ENCODE measurements at regions not wholly inside any gene's neighbourhood (a gene's known extent, or its start where the extent isn't known, plus 50 kb on each side); places are given as distances from the start of the nearest gene placed in this dataset.

DNA sequence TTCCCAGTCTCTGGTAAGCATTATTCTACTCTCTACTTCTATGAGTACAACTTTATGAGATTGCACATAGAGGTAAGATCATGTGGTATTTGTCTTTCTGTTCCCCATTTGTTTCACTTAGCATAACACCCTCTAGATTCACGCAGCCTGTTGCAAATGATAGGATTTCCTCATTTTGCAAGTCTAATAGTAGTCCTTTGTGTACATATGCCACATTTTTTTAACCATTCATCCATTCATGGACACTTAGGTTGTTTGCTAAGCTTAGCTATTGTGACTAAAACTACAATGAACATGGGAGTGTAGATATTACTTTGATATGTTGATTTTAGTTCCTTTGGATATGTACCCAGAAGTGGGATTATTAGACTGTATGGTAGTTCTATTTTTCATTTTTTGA lies 717.9 kb upstream of the ALCAM start:
- Histone ChIP-seq H3K36me3 (replicated peaks; ENCODE audit: insufficient read depth, low read depth) (no peaks in the 10 kb centered on the region), H3K79me2 (no peaks in the 10 kb centered on the region), H3K4me3 (no peak overlapping the region), H3K9me2 (replicated peaks; ENCODE audit: insufficient read depth) (no peaks in the 10 kb centered on the region), H3K27ac (no peak overlapping the region), H3K9me3 (ENCODE audit: low read depth) (no peaks in the 10 kb centered on the region), H2AFZ (no peak overlapping the region), H3K4me1 (ENCODE audit: insufficient read depth) (no peaks in the 10 kb centered on the region), H3K27me3 (no peaks in the 10 kb centered on the region), H3K4me2 (no peak overlapping the region), H4K20me1 (ENCODE audit: insufficient read depth, poor library complexity, severe bottlenecking) (no peaks in the 10 kb centered on the region)
- no peak for DNase-seq (ENCODE audit: low spot score)
- WGBS (ENCODE audit: low lambda C conversion rate, missing lambda C conversion rate) = 72% methylated on average over 1 of the region's 1 CpG
- TF ChIP-seq, protein P1, sequence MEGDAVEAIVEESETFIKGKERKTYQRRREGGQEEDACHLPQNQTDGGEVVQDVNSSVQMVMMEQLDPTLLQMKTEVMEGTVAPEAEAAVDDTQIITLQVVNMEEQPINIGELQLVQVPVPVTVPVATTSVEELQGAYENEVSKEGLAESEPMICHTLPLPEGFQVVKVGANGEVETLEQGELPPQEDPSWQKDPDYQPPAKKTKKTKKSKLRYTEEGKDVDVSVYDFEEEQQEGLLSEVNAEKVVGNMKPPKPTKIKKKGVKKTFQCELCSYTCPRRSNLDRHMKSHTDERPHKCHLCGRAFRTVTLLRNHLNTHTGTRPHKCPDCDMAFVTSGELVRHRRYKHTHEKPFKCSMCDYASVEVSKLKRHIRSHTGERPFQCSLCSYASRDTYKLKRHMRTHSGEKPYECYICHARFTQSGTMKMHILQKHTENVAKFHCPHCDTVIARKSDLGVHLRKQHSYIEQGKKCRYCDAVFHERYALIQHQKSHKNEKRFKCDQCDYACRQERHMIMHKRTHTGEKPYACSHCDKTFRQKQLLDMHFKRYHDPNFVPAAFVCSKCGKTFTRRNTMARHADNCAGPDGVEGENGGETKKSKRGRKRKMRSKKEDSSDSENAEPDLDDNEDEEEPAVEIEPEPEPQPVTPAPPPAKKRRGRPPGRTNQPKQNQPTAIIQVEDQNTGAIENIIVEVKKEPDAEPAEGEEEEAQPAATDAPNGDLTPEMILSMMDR (IDR thresholded peaks at IDR 0.05; ENCODE audit: poor library complexity) = no peak
- no peak for TF ChIP-seq EZH2 (IDR thresholded peaks at IDR 0.05; ENCODE audit: borderline replicate concordance)
- TF ChIP-seq EZH2phosphoT487 (IDR thresholded peaks at IDR 0.05; ENCODE audit: low read depth, severe bottlenecking, unreplicated experiment) = no peak

DNA sequence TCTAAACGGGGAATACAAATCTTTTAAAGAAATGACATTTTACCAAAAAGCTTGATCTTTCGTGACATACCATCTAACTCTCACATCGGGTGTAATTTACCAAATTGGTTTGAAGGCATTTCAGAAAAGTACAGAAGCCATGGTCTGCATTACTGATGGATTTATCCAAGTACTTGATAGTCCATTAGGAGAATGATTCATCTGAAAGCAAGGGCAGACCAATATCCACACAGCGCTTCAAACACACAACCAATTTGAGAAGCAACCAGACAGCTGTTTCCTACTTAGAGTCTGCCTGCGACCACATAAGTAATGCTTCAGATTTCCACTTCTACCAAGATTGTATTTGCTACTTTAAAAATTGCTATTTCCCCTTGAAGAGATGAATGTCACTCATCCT lies 697.6 kb upstream of the ALCAM start:
- TF ChIP-seq, protein P1 (IDR thresholded peaks at IDR 0.05; ENCODE audit: poor library complexity) = no peak
- TF ChIP-seq EZH2 (IDR thresholded peaks at IDR 0.05; ENCODE audit: borderline replicate concordance) = no peak
- no peak for TF ChIP-seq EZH2phosphoT487 (IDR thresholded peaks at IDR 0.05; ENCODE audit: low read depth, severe bottlenecking, unreplicated experiment)
- Histone ChIP-seq H4K20me1 (ENCODE audit: insufficient read depth, poor library complexity, severe bottlenecking) (no peaks in the 10 kb centered on the region), H3K4me1 (ENCODE audit: insufficient read depth) (no peaks in the 10 kb centered on the region), H3K36me3 (replicated peaks; ENCODE audit: insufficient read depth, low read depth) (no peaks in the 10 kb centered on the region), H2AFZ (no peak overlapping the region), H3K27ac (no peak overlapping the region), H3K9me2 (replicated peaks; ENCODE audit: insufficient read depth) (no peaks in the 10 kb centered on the region), H3K9me3 (ENCODE audit: low read depth) (no peaks in the 10 kb centered on the region), H3K27me3 (no peaks in the 10 kb centered on the region), H3K4me2 (no peak overlapping the region), H3K4me3 (no peak overlapping the region), H3K79me2 (no peaks in the 10 kb centered on the region)
- WGBS (ENCODE audit: low lambda C conversion rate, missing lambda C conversion rate) = 91% methylated on average over 5 of the region's 5 CpGs
- no peak for DNase-seq (ENCODE audit: low spot score)

DNA sequence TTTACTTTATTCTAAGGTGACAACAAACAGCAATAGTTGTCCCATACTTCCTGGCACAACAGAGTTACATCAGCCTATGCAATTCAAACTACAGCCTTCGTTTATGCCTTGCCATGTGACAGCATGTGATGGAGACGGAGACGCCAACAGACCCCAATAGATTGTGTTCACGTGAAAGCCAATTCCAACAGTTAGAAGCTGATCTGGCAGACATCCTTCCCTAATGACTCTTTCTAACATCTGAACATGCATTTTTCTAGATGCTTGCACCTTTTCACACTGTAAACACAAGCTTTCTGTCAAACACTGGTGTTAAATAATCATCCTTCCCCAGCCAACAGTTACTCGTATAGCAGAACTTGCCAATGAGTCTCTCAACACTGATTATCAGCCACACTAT lies 694.4 kb upstream of the ALCAM start:
- Histone ChIP-seq H3K79me2 (no peaks in the 10 kb centered on the region), H3K4me2 (no peak overlapping the region), H3K4me3 (no peak overlapping the region), H3K9me2 (replicated peaks; ENCODE audit: insufficient read depth) (no peaks in the 10 kb centered on the region), H3K27ac (no peak overlapping the region), H3K27me3 (no peaks in the 10 kb centered on the region), H3K9me3 (ENCODE audit: low read depth) (no peaks in the 10 kb centered on the region), H3K36me3 (replicated peaks; ENCODE audit: insufficient read depth, low read depth) (no peaks in the 10 kb centered on the region), H3K4me1 (ENCODE audit: insufficient read depth) (no peaks in the 10 kb centered on the region), H4K20me1 (ENCODE audit: insufficient read depth, poor library complexity, severe bottlenecking) (no peaks in the 10 kb centered on the region), H2AFZ (no peak overlapping the region)
- TF ChIP-seq EZH2 (IDR thresholded peaks at IDR 0.05; ENCODE audit: borderline replicate concordance) (no peak), EZH2phosphoT487 (IDR thresholded peaks at IDR 0.05; ENCODE audit: low read depth, severe bottlenecking, unreplicated experiment) (no peak)
- TF ChIP-seq, protein P1 (IDR thresholded peaks at IDR 0.05; ENCODE audit: poor library complexity) = no peak
- no peak for DNase-seq (ENCODE audit: low spot score)
- WGBS (ENCODE audit: low lambda C conversion rate, missing lambda C conversion rate) = 90% methylated on average over 5 of the region's 5 CpGs

DNA sequence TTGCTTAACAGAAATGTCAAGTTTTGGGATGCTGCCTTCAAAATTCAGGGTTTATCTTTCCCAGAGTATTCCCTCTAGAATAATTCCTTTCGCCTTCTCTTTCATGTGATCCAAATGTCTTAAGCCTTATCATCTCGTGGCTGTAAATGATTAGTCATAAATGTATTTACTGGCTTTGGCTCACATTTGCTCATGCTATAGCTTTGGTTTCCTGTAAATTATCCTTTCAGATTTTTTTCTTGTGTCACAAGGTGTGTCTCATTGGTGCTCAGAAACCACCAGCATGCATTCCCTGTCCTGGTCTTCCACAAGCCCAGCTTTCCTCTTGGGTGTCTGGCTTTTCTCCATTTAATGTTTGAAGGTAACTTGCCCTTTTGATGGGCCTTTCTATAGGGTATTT lies 692.7 kb upstream of the ALCAM start:
- Histone ChIP-seq H3K4me1 (ENCODE audit: insufficient read depth) (no peaks in the 10 kb centered on the region), H2AFZ (peak overlapping the region; percentile 30), H3K4me2 (no peak overlapping the region), H3K4me3 (no peak overlapping the region), H3K9me2 (replicated peaks; ENCODE audit: insufficient read depth) (no peaks in the 10 kb centered on the region), H3K27ac (peak overlapping the region; percentile 36), H3K27me3 (no peaks in the 10 kb centered on the region), H4K20me1 (ENCODE audit: insufficient read depth, poor library complexity, severe bottlenecking) (no peaks in the 10 kb centered on the region), H3K79me2 (no peaks in the 10 kb centered on the region), H3K36me3 (replicated peaks; ENCODE audit: insufficient read depth, low read depth) (no peaks in the 10 kb centered on the region), H3K9me3 (ENCODE audit: low read depth) (peaks cover 1% of the 10 kb centered on the region)
- peak; percentile 13 for DNase-seq (ENCODE audit: low spot score)
- TF ChIP-seq EZH2phosphoT487 (IDR thresholded peaks at IDR 0.05; ENCODE audit: low read depth, severe bottlenecking, unreplicated experiment) (no peak), EZH2 (IDR thresholded peaks at IDR 0.05; ENCODE audit: borderline replicate concordance) (no peak)
- TF ChIP-seq, protein P1 (IDR thresholded peaks at IDR 0.05; ENCODE audit: poor library complexity) = no peak
- WGBS (ENCODE audit: low lambda C conversion rate, missing lambda C conversion rate) = 45% methylated on average over 2 of the region's 2 CpGs
